ENCODE measurements at regions not wholly inside any gene's neighbourhood (a gene's known extent, or its start where the extent isn't known, plus 50 kb on each side); places are given as distances from the start of the nearest gene placed in this dataset.
A peak's percentile ranks its signal among the peaks of the same experiment; 100 is the strongest.

GRCh38 chr3:159852266-159852665, 136.4 kb upstream of the IL12A start:
- DNase-seq (ENCODE audit: low spot score) (no peak), ATAC-seq (no peak)

GRCh38 chr3:159852821-159853505, 135.7 kb upstream of the IL12A start:
- ATAC-seq (peak; percentile 22), DNase-seq (ENCODE audit: low spot score) (no peak)

- ATAC-seq (no peak), DNase-seq (ENCODE audit: low spot score) (no peak)
Observed at GRCh38 chr3:159853506-159853864, 135.2 kb upstream of the IL12A start.

- no peak for DNase-seq (ENCODE audit: low spot score)
- no peak for ATAC-seq
Observed at GRCh38 chr3:159854500-159855124, 134.0 kb upstream of the IL12A start.

GRCh38 chr3:159855599-159856346, 132.9 kb upstream of the IL12A start:
- ATAC-seq (no peak), DNase-seq (ENCODE audit: low spot score) (no peak)

- DNase-seq (ENCODE audit: low spot score) = no peak
- ATAC-seq = no peak
Observed at GRCh38 chr3:159856590-159857104, 132.0 kb upstream of the IL12A start.

GRCh38 chr3:159857840-159858239, 130.8 kb upstream of the IL12A start:
- DNase-seq (ENCODE audit: low spot score) = no peak

GRCh38 chr3:159858650-159859049, 130.0 kb upstream of the IL12A start:
- ATAC-seq (no peak), DNase-seq (ENCODE audit: low spot score) (no peak)

More at GRCh38 chr3:159857840-159858239, 130.8 kb upstream of the IL12A start:
- ATAC-seq = no peak

GRCh38 chr3:159859424-159859823, 129.2 kb upstream of the IL12A start:
- no peak for ATAC-seq
- no peak for DNase-seq (ENCODE audit: low spot score)

- DNase-seq (ENCODE audit: low spot score) = no peak
- ATAC-seq = no peak
Observed at GRCh38 chr3:159859836-159860235, 128.8 kb upstream of the IL12A start.

GRCh38 chr3:159860269-159861116, 128.1 kb upstream of the IL12A start:
- DNase-seq (ENCODE audit: low spot score) (no peak), ATAC-seq (no peak)

GRCh38 chr3:159861369-159861987, 127.2 kb upstream of the IL12A start:
- DNase-seq (ENCODE audit: low spot score) (no peak), ATAC-seq (no peak)

GRCh38 chr3:159865041-159865579, 123.5 kb upstream of the IL12A start:
- ATAC-seq = no peak
- no peak for DNase-seq (ENCODE audit: low spot score)

- no peak for DNase-seq (ENCODE audit: low spot score)
Observed at GRCh38 chr3:159866201-159866746, 122.4 kb upstream of the IL12A start.

GRCh38 chr3:159867372-159867771, 121.3 kb upstream of the IL12A start:
- DNase-seq (ENCODE audit: low spot score) (no peak), ATAC-seq (no peak)

More at GRCh38 chr3:159866201-159866746, 122.4 kb upstream of the IL12A start:
- ATAC-seq = no peak

- DNase-seq (ENCODE audit: low spot score) (no peak), ATAC-seq (no peak)
Observed at GRCh38 chr3:159870723-159871122, 117.9 kb upstream of the IL12A start.

- no peak for ATAC-seq
- no peak for DNase-seq (ENCODE audit: low spot score)
Observed at GRCh38 chr3:159872374-159873109, 116.1 kb upstream of the IL12A start.

- ATAC-seq = no peak
- DNase-seq (ENCODE audit: low spot score) = no peak
Observed at GRCh38 chr3:159875116-159875515, 113.5 kb upstream of the IL12A start.

GRCh38 chr3:159877924-159878323, 110.7 kb upstream of the IL12A start:
- DNase-seq (ENCODE audit: low spot score) (no peak), ATAC-seq (no peak)
